Astrocyte (in vitro differentiated cells and primary cell): ENCODE measurements at regions not wholly inside any gene's neighbourhood (a gene's known extent, or its start where the extent isn't known, plus 50 kb on each side); places are given as distances from the start of the nearest gene placed in this dataset.

Source experiments
- CTCF ChIP-seq: IDR thresholded peaks from 2 replicates; pipeline ENCODE4 v1.5.1; 2011; ENCODE audit warnings: low read depth, mild to moderate bottlenecking, inconsistent platforms, low read length, moderate library complexity; ENCODE audit not compliant: insufficient read depth
- EZH2 ChIP-seq: IDR thresholded peaks from 2 replicates; pipeline ENCODE4 v1.6.1; 2012; ENCODE audit warnings: mild to moderate bottlenecking, low read length, inconsistent platforms; ENCODE audit not compliant: insufficient read depth

- TF ChIP-seq CTCF (no peak), EZH2 (no peak)
Measured at GRCh38 chr22:19661156-19661555, 53.1 kb upstream of the SEPTIN5 start.
